HG02642 (cell line): ENCODE measurements at regions not wholly inside any gene's neighbourhood (a gene's known extent, or its start where the extent isn't known, plus 50 kb on each side); places are given as distances from the start of the nearest gene placed in this dataset.
A peak's percentile ranks its signal among the peaks of the same experiment; 100 is the strongest.
"Not testable (repeated sequence)": the region's sequence is repeated elsewhere in the genome, so short reads cannot be mapped to it uniquely, and the experiment has no call there.

Experiments
- ATAC-seq: cut with Tn5 transposase; IDR thresholded peaks from one replicate; pipeline ENCODE4 v1.9.1; 2021; ENCODE audit warnings: mild to moderate bottlenecking; ENCODE audit not compliant: unreplicated experiment, poor library complexity

DNA sequence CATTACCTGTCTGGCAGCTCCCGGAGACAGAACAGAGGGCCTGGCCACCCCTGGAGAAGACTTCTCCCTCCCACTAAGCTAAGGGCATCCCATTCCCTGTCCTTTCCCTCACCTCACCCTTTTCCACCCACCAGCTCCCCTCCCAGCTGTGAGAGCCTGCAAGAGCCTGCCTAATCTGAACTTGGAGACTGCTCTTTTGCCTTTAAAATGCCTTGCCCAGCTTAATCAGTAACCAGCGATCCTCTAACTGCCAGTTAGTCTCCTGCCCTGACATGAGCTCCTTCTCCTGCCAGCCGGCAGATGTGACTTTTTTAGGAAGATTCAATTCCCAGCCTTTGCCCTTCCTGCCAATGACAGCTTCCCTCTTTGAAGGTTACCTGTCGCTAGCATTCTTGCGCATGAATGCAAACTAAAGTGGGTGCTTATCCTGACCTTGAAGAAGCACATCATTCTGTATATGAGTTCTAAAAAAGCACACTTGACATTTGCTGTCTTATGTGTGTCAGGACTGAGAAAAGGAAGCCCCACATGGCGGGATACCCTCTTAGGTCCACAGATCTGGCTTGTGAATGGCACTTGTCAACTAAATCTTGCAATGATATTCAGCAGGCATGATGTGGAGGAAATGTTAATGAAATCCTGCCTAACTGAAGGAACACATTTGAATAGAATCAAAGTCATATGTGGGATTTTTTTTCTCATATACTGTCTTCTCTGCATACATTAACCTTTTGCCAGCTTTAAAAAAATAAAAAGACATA lies 411.2 kb upstream of the SLC30A5 start:
- ATAC-seq, result no peak

DNA sequence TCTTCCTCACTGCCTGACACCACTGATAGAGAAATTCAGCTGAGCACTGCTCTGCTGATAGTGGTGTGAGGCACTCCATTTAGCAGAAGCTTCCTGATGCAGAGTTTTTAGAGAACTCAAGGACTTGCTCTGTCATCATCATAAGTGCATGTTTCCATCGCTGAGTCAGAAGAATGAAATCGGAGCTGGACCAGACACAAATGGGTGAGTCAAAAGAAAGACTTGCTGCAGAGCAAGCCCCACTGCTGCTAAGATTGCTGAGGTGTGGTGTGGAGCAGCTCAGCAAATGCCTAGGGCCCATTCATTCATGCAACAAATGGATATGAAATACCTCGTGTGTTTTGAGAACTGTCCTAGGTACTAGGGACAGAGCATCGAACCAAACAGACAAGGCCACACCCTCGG lies 410.2 kb upstream of the SLC30A5 start:
- no peak for ATAC-seq

DNA sequence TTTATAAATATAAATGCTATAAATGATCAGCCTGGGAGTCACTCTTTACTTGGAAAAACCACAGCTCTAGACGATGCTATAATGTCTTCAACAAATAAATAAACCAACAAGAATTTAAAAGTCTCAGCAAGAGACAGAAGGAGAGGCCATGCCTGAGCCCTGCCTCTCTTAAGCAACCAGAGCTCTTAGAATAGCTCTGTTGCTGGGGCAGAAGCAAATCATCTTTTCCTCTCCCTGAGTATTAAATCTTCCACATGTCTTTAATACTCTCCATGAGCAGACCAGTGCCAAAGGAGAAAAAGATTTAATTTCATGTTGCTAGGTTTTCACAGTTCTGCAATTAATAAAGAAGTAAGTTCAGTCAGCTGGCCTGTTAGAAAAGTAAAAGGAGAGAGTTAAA lies 408.0 kb upstream of the SLC30A5 start:
- ATAC-seq, result no peak

DNA sequence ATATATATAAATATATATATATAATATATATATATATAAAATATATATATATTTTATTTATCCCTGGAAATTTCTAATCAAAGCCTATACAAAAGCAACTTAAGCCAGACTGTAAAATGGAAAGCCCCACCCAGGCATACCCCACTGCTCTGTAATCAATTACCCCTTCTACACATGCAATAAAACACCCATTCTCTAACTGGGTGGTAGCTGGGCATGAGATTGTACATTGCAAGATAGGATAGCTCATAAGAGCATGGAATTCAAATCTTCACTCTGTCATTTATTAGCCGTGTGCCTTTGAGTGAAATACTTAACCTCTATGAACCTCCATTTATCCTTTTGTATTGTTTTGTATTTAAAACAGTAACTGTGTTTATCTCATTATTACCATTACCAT lies 405.3 kb upstream of the SLC30A5 start:
- no peak for ATAC-seq

- no peak for ATAC-seq
Measured at GRCh38 chr5:68689010-68689409, 404.8 kb upstream of the SLC30A5 start.

- ATAC-seq, result not testable (repeated sequence)
Measured at GRCh38 chr5:68691874-68692273, 401.9 kb upstream of the SLC30A5 start.

DNA sequence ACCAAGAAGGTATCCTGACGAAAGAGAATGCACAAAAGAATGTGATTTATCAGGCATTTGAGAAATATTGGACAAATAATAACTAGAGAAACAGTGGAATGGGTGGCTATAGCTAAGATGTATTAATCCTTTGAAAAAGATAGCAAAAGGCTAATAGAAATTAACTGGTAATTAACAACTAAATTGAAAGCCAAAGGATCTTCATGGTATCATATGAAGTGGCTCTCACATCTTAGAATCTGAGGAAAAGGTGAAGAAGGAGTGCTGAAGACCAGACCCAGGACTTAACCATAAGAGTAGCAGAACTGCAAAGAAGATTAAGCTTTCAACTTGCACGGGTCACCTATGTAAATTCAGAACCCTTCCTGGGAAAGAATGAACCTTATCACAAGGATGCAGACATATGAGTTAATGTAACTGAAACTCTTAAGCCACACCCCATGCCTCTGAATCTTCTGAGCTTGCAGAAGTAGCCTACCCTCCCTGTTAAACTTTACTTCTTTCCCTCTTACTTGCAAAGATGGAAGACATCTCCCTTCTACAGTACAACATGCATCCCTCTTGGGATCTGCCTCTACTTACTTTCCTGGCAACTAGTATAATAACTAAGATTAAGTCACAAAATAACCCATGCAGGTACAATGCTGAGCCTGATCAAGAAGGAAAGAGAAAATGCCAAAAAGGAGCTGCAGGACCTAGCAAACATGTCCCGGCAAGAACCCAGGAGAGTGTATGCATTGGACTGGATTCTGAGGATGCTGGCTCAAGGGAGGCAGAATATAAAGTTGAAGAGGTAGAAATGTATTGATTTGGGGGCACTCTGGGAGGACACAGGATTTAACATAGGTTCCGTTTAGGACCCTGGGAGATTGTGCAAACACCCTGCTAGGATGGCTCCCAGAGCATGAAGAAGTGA lies 395.5 kb upstream of the SLC30A5 start:
- ATAC-seq, result no peak

- no peak for ATAC-seq
Measured at GRCh38 chr5:68699966-68700365, 393.8 kb upstream of the SLC30A5 start.

DNA sequence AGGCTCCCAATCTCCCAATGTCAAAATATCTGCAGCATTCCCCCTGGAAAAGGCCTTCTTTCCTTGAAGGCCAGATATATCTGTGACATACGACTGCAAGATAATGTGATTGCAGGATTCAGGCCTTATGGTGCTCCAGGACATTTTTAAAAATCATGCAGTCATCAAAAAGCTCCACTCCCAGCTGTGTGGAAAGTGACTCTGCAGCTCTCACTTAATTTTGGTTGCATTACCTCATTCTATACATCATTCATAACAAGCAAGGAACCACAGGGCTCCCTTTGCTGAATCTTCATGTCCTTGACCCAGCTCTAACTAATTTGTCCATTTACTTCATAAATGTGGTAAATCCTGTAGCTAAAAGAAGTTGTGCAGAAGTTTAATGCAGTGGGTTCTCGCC lies 386.2 kb upstream of the SLC30A5 start:
- ATAC-seq, result no peak

- ATAC-seq, result no peak
Measured at GRCh38 chr5:68708156-68708841, 385.5 kb upstream of the SLC30A5 start.

- no peak for ATAC-seq
Measured at GRCh38 chr5:68708842-68709170, 385.0 kb upstream of the SLC30A5 start.

- no peak for ATAC-seq
Measured at GRCh38 chr5:68709239-68709638, 384.6 kb upstream of the SLC30A5 start.

DNA sequence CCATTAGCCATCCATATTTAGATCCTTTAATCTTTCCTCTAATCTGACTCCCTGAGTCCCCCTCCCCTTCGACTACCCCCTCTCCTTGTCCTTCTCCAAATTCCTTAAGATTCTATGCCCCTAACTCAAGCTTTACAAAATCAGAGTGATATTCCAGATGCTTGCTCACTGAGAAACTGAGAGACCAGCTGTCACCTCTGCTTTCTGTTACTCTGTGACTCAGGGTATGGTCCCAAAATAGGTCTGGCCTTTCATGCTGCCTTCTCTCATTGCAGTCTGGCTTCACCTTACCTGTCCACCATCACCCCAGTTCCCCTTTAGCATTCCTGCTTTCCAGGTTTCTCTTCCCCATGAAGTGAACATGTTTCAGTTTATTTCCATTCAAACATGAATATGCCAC lies 383.3 kb upstream of the SLC30A5 start:
- ATAC-seq, result no peak

- peak; percentile 85 for ATAC-seq
Measured at GRCh38 chr5:68711293-68712200, 382.3 kb upstream of the SLC30A5 start.

DNA sequence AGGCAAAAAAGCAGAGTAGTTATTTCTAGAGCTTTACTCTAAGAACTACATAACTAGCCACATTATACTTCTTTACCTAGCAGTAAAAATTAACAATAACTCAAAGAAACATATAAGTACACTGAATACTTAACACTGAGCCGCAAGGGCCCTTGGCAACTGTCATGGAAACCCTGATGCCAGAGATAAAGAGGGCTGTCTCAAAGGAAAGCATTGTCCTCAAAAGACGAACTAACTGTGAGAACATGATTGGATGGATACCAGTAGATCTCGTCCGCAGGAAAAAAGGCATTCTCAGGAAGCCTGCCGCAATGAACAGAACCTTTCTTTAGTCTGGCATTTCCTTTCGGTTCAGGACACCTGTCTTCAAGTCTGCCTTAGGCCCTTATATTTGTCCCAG lies 379.0 kb upstream of the SLC30A5 start:
- no peak for ATAC-seq

- no peak for ATAC-seq
Measured at GRCh38 chr5:68720884-68721610, 372.8 kb upstream of the SLC30A5 start.

DNA sequence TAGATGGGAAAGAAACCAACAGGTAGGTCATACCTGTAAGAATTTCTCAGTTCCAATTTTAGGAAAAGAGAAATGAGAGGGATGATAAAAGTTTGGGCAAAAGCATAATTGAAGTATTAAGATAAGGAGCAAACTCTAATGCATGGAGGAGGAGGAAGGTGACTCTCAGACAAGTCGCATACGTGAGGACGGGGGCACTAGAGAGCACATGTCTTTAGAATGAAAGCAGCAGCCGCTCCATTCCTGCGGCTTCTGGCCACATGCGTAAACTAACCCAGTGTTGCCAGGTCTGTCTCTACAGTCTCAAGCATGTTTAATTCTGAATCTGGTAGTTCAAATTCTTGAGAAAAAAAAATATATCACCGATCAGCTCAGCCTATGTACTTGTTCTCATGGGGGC lies 371.5 kb upstream of the SLC30A5 start:
- ATAC-seq, result no peak

DNA sequence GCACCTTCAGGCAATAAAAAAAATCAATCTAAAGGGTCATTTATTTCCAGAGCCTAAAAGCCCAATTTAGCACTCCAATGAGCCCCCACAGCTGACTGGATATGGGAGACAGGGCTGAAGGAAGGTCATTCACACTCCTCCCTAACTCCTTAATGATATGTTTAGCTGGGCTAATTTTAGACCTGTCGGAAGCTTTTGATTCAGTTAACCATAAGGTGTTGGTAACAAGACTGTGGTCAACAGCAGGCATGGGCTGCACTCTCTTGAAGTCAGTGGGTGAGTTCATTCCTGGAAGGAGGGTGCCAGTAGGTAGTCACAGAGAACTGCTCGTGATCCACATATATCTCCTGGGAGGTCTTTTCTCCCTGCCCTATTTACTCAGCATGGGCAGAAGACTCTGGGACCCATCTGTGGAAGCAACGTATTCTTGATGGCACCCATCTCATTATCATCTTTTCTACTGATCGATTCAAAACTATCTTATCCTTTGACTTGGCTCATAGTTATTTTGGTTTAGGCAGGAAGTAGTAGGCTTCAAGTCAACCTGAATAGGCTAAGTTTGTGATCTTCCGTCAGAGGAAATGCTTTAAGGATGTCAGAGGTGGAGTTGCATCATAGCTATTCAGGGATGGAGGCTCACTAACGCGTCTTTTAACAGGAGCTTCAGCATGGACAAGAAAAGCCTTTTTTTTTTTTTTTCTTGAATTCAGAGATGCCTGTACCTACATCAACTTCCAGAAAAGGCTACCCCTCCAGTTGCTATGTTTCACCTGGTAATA lies 367.7 kb upstream of the SLC30A5 start:
- no peak for ATAC-seq

DNA sequence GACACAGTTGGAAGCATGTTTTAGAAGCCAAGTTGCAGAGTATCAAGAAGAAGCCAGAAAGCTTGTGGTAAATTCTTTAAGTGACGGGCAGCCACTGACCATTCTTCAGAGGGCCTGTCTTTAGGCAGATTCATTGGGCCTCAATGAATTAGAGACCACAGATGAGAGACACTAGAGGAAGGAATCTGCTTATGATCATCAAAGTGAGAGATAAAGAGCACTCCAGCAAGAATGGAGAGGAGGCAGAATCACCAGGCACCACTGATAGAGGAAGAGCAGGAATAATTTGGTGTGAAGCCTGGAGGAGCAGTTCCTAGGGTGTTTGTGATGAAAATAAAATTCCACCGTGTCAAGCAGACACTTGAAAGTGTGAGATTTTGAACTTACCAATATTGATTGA lies 365.9 kb upstream of the SLC30A5 start:
- ATAC-seq, result no peak
